ENCODE measurements at regions not wholly inside any gene's neighbourhood (a gene's known extent, or its start where the extent isn't known, plus 50 kb on each side); places are given as distances from the start of the nearest gene placed in this dataset.
A peak's percentile ranks its signal among the peaks of the same experiment; 100 is the strongest.
"Not testable (repeated sequence)": the region's sequence is repeated elsewhere in the genome, so short reads cannot be mapped to it uniquely, and the experiment has no call there.

DNA sequence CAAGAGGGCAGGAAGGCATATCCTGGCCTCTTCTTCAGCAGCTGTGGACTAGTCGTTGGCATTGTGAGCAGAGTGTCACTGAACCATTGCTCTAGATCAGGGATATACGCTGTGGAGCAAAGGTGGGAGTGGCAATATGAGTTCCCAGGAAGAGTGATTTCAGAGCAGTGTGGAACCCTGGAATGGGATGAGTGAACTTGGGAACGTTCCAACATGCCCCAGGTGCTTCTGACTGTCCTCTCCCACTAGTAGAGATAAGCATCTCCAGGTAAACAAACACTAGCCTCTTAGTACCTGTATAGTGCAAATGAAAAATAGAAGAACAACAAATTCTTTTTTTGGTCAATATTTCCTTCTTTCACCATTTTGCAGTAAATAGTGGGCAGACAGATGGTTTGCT is 123.6 kb upstream of the VEPH1 start:
- DNase-seq (ENCODE audit: low spot score) = no peak

DNA sequence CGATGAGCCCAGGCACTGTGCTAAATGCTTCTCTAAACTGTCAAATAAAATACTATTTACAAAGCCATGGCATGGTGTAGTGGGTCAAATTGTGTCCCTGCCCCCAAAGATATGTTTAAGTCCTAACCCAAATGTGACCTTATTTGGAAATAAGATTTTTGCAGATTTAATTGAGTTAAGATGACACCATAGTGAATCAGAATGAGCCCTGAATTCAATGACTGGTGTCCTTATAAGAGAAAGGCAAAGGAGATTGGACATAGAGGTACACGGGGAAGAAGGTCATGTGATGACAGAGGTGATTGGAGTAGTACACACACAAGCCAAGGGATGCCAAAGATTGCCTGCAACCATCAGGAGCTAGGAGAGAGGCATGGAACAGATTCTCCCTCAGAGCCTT is 121.6 kb upstream of the VEPH1 start:
- no peak for DNase-seq (ENCODE audit: low spot score)

GRCh38 chr3:157618886-157619285 is 115.7 kb upstream of the VEPH1 start:
- DNase-seq (ENCODE audit: low spot score) = no peak

DNA sequence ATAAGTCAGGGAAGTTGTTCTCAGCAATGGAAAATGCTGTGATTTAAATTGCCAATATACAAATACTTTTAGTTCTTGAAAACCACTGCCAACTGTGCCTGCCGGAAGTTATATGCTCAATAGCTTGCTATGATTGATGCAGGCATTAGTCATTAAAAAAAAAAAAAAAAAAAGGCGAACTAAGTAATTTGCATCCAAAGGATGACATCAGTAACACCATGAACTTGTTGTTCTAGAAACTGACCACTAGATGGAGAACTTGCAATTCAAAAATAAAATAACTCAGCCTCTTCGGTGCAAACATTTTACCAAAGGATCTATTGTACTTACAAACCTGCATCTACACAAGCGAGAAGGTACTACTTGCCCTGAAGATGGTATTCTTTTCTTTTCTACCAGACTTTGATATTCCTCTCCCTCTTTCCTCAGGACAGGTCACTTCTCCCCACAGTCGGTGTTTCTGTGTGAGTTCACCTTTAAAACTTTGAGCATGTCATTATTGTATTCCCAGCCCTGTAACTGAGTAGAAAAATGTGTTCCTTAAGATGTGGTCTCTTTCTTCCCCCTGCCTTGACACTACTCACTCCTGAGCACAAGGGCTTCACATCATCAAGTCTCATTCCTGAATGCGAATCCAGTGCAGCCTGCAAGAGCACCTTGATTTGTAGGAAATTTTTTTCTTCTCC is 115.0 kb upstream of the VEPH1 start:
- DNase-seq (ENCODE audit: low spot score) = peak; percentile 74

DNA sequence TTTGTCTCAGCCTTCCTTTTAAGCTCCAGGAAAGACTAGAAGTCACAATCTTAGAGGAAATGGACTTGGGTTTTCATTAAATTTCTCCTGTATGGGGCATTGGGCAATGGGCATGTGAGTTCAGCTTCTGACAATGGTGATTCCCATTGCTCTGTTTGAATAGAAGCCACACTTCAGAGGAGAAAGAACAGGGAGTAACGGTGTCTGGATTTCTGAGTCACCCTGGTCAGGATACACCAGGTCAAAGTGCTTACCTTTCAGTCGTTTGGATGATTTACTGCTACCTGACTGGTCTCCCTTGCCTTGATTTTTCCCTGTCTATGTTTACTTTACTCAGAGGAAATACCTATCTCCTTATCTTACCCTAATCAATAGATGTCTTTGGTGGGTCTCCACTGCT is 111.7 kb upstream of the VEPH1 start:
- DNase-seq (ENCODE audit: low spot score) = no peak

DNA sequence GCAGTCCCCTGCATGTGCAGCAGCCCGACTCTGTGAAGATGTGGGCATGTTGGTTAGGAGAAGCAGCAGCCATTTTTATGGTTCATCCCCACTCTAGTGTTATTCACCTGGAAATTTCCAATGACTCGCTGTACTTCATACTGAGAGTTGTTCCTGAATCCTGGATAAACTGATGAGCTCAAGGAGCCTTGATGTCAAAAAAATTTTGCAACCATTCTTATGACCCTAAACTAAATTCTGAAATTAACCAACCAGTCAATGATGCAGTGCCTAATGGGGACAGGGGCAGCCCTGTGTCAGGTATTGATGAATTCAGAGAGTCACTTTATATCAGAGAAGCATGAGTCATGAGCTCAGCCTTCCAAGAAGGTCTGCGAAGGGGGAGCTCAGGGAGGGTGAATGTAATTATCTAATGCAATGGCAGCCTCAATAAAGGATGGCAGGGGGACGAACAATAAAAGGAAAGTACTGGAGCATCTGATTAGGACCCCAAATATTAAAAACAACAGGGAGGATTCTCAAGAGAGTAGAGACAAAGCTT is 108.4 kb upstream of the VEPH1 start:
- no peak for DNase-seq (ENCODE audit: low spot score)

DNA sequence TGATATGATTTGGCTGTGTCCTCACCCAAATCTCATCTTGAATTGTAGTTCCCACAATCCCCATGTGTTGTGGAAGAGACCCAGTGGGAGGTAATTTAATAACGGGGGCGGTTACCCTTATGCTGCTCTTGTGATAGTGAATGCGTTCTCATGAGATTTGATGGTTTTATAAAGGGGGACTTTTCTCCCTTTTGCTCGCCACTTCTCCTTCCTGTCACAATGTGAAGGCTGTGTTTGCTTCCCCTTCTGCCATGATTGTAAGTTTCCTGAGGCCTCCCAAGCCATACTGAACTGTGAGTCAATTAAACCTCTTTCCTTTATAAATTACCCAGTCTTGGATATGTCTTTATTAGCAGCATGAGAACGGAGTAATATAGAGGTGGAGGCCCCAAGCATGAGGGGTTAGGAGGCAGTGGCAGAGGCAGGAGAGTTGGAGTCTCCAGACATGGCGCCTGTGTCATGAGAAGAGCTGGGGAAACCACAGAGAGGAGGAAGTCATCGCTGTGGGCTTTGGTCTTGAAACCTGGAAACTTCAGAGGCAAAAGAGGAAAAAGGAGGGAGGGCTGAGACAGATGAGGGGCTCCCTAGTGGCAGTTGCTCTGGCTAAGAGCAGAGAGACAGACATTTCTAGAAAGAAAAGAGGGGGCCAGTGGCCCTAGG is 107.8 kb upstream of the VEPH1 start:
- DNase-seq (ENCODE audit: low spot score) = no peak

DNA sequence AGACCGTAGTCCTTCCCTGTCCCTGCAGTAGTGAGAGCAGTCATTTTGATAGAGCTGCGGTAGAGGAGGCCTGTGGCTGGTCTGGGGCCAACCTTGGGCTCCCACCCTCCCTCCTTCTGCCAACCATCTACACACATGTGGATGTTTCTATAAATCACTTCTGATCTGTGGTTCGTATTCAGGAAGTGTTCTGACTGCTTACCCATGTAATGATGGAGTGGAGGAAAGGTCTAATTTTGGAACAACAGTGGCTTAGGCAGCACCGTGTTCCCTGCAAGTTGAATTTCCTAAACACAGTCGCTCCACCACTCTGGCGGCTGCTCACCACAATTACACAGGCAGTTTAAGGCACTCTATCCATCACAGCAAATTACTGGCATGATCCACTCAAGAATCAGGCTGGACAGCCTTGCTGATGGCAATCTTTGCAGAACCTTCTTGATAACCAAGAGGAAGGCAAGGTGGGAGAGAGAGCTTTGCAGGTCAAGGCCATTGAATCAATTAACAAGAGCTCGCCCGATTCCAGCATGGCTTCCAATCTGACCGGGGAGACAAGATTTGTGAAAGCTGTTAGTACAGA is 104.7 kb upstream of the VEPH1 start:
- DNase-seq (ENCODE audit: low spot score) = no peak

GRCh38 chr3:157606852-157607197 is 103.6 kb upstream of the VEPH1 start:
- DNase-seq (ENCODE audit: low spot score) = no peak

DNA sequence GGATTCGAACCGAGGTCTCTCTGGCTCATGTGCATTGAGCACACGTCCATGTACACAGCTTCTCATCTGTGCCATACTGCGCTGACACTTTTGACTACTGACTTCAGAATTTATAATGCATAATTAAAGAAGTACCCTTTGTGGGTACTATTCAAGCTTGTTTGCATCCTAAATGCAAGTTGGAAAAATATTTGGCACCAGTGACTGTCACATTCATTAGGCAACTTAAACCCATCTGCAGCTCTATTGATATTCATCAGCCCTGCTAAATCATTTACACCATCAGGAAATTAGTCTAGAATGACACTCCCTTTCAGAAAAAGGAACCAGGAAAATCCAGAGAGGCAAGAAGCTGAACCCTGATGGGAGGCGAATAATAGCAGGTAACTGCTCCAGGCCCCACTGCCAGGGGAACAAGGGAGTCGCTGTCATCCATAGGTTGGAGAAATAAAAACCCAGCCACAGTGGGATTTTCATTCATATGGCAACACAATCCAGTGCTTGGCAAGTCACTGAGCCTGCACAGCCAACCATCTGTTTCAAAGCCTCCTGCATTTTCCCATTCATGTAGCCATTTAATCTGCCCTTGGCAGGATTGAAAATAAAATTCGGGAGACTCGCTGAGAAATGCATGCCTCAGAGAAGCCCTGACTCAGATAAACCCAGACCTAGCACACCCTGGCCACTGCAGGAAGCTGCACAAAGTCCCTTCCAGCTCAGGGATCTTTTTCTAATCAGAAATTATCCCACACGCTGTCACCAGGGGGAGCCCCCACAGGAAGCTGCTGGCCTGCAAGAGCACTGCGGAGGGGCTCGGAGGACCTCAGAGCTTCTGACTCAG is 103.0 kb upstream of the VEPH1 start:
- peak; percentile 55 for DNase-seq (ENCODE audit: low spot score)

DNA sequence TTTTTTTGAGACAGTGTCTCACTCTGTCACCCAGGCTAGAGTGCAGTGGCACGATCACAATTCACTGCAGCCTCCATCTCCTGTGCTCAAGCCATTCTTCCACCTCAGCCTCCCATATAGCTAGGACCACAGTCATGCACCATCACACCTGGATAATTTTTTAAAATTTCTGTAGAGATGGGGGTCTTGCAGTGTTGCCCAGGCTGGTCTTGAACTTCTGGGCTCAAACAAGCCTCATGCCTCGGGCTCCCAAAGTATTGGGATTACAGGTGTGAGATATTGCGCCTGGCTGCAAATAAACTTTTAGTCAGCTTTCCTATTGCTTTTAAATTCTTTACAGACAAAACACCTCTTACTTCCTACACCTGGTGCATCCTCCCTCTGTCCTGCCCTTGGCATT is 102.1 kb upstream of the VEPH1 start:
- DNase-seq (ENCODE audit: low spot score) = no peak

GRCh38 chr3:157602424-157602823 is 99.2 kb upstream of the VEPH1 start:
- no peak for DNase-seq (ENCODE audit: low spot score)

DNA sequence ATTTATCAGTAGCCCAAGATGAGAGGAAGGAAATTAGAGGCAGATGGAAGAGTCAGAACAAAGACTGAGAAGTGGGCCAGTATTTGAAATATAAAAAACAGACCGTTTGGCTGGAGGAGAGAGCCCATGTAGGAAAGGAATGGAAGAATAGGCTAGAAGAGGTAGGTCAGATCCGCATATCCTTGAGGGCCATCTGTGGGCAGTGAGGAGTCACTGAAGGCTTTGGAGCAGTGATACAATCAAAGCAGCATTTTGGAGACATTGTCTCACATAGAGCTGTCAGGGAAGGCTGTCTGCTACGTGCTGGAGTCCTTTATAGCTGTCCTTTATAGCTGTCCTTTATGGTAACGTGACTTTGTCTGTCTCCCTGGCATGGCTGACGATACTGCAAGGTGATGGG is 92.0 kb upstream of the VEPH1 start:
- DNase-seq (ENCODE audit: low spot score) = no peak

DNA sequence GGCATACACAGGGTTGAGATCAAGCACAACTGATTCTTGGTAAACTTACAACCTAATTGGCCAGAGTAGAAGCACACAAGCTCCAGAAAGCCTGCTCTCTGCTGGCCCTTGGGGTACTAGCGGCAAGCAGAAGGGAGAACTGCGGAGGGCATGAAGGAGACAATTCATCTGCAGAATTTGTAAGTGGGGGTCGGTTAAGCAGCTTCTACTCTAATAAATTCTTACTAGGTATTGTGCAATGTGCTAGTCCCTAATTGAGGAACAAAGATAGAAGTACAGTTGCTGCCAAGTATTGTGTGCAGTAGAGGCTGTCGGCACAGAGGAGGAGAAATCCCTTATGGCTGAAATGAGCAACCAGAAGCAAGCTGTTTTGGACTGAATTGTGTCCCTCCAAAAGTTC is 91.2 kb upstream of the VEPH1 start:
- no peak for DNase-seq (ENCODE audit: low spot score)

- DNase-seq (ENCODE audit: low spot score) = no peak
Observed at GRCh38 chr3:157592769-157593168, 89.6 kb upstream of the VEPH1 start.

GRCh38 chr3:157590273-157590672 is 87.1 kb upstream of the VEPH1 start:
- DNase-seq (ENCODE audit: low spot score) = no peak

DNA sequence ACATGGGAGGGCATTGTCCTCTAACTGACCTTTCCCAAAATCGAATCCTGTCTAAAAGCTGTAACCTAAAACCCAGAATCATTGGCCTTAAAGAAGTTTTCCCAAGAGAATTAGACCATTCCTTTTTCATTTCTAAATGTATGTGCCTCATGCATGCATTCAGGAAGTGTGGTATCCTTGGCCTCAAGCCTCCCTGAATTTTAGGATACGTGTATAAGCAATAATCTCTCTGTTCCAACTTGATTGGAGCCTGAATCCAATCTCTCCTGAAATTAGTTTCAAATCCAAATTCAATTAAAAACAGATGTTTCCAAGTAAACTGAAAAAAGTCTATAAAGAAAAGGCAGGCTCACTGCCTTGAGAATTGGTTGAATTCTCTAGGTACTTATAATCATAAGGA is 86.0 kb upstream of the VEPH1 start:
- no peak for DNase-seq (ENCODE audit: low spot score)

DNA sequence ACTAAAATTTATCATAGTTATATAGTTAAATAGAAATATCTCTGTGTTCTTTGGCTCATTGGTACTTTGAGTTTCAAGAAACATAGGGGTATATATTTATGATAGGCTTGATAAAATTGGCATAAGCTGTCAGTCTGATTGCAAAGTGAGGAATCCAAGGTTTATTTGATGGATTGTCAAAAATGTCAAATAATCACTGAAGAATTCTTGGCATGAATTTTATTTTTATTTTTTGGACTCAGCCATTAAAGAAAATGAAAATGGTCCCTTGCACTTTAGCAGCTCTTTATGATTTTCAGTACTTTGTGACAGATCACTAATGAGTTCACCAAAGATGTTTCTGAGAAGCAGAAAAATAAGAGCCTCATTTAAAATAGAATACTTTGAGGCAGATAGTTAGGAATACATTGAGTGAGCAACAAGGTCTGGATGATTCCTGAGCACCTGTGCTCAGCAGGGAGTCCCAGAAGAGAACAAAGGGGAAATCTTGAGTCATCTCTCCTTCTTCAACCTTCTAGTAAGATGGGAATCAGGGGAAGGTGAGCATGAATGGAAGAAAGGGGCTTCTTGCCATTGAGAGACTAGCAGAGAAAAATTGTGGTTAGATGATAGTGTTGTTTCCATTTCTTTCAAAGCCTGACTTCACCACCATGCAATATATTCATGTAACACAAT is 85.3 kb upstream of the VEPH1 start:
- no peak for DNase-seq (ENCODE audit: low spot score)

DNA sequence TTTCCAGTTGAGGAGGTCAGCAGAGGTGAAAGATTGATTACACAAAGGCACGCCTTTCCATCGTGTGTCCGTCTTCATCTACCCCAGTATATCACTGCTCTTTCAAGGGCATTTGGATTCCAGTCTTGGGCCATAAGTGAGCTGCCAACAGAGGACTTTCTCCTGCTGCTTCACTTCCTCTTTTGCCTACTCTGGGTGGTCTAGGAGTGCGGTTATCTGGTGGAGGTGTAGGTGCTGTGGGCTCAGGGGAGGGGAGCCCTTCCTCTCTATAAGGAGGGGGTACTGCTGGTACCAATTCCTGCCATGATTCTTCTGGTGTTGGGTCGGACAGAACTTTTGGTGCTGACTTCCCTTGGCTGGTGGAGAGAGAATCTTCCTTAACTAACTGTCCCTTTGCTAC is 83.1 kb upstream of the VEPH1 start:
- no peak for DNase-seq (ENCODE audit: low spot score)

GRCh38 chr3:157585386-157585785 is 82.2 kb upstream of the VEPH1 start:
- DNase-seq (ENCODE audit: low spot score) = no peak

DNA sequence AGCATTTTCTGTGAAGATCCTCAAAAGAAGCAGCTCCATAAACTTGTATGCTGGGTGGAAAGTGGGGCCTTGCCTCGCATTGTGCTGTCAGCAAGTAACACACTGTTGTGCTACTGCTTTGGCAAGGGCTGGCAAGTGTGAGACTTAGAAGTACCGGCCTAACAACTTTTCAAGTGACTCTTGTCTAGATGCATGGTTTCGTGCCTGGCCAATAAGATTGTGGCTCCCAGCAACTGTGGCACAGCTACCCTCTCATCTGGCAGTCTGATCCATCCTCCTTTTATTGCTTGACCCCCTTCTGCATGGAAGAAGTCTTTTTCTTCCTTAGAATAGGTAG is 79.4 kb upstream of the VEPH1 start:
- DNase-seq (ENCODE audit: low spot score) = no peak

DNA sequence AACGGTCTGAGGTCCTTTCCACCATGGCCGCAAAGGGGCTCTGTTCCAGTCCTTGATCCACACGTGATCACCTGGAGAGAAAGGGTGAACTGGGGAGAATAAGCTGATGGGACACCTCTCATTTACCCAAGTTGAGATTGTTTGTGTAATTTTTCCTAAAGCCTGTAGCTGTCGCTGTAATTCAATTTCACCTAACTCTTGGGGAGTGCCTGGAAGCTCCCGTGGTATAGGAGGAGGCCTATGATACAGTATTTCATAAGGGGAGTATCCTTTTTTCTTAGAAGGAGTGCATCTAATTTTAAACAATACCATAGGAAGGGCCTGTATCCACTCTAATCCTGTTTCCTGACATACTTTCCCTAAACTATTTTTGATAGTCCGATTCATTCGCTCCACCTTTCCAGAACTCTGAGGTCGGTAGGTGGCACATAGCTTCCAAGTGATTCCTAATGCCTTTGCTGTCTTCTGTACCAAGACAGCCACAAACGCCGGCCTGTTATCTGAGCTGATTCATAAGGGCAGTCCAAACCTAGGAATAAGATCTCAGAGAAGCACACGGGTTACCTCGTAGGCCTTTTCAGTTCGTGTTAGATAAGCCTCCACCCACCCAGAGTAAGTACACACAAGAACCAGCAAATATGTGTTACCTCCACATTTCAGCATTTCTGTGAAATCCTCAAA is 78.9 kb upstream of the VEPH1 start:
- DNase-seq (ENCODE audit: low spot score) = not testable (repeated sequence)
